ENCODE measurements at regions not wholly inside any gene's neighbourhood (a gene's known extent, or its start where the extent isn't known, plus 50 kb on each side); places are given as distances from the start of the nearest gene placed in this dataset.
A peak's percentile ranks its signal among the peaks of the same experiment; 100 is the strongest.
"Not testable (repeated sequence)": the region's sequence is repeated elsewhere in the genome, so short reads cannot be mapped to it uniquely, and the experiment has no call there.

DNA sequence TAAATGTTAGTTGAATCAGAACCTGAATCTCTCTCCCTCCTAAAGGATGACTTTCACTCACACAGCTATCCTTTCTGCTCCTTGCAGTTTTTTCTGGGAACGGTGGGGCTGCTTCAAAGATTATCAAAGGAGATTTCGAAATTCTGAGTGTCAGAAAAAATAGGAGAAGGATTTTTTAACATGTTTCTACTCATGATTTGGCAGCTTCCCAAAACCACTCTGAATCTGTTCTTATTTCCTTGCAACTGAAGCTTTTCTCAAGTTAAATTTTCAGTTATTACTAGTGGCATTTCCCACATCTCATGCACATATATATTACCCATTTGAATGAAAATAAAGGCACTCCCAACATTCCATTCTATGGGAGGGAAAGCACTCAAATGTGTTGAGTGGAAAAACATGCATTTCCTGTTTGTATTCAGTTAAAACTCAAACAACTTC lies 123.6 kb downstream of the LCA5 start:
- Histone ChIP-seq H3K4me2 (ENCODE audit: low read length) (peak overlapping the region; percentile 26), H3K4me3 (ENCODE audit: low read length) (no peak overlapping the region)

DNA sequence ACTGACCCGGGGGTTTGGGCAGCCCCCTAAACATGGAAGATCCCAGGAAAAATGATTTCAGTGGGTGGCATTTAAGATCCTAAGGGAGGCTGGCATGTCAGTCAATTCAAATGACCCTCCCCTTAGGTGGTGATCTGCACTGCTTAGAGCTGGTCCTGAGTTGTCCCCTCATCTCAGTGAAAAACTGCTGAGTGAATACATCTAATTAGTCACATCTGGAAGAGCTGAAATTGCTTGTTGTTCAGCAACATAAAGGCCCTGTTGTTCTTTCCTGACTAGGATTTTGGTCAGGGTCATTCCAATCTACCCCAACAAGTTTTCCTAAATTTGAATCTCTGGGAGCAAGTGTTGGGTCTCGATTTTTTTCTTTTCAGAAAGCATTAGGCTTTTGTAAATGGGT lies 126.4 kb downstream of the LCA5 start:
- Histone ChIP-seq H3K9ac (ENCODE audit: low read depth, low read length) (no peak overlapping the region), H3K9me3 (replicated peaks; ENCODE audit: low read length) (no peaks in the 10 kb centered on the region), H3K4me3 (ENCODE audit: low read length) (no peak overlapping the region), H3K4me1 (ENCODE audit: control insufficient read depth, insufficient read depth, low read length) (peaks cover 12% of the 10 kb centered on the region), H3K27me3 (ENCODE audit: control insufficient read depth, insufficient read depth, low read length) (no peaks in the 10 kb centered on the region), H3K4me2 (ENCODE audit: low read length) (no peak overlapping the region), H3K36me3 (ENCODE audit: insufficient read depth, low read length) (no peaks in the 10 kb centered on the region)

More for the DNA sequence above, 123.6 kb downstream of the LCA5 start:
- H3K9ac ChIP-seq (ENCODE audit: low read depth, low read length) = no peak overlapping the region
- H3K36me3 ChIP-seq (ENCODE audit: insufficient read depth, low read length) = no peaks in the 10 kb centered on the region
- H3K27me3 ChIP-seq (ENCODE audit: control insufficient read depth, insufficient read depth, low read length) = no peaks in the 10 kb centered on the region
- no peaks in the 10 kb centered on the region for H3K9me3 ChIP-seq (replicated peaks; ENCODE audit: low read length)
- H3K4me1 ChIP-seq (ENCODE audit: control insufficient read depth, insufficient read depth, low read length) = peaks cover 12% of the 10 kb centered on the region

DNA sequence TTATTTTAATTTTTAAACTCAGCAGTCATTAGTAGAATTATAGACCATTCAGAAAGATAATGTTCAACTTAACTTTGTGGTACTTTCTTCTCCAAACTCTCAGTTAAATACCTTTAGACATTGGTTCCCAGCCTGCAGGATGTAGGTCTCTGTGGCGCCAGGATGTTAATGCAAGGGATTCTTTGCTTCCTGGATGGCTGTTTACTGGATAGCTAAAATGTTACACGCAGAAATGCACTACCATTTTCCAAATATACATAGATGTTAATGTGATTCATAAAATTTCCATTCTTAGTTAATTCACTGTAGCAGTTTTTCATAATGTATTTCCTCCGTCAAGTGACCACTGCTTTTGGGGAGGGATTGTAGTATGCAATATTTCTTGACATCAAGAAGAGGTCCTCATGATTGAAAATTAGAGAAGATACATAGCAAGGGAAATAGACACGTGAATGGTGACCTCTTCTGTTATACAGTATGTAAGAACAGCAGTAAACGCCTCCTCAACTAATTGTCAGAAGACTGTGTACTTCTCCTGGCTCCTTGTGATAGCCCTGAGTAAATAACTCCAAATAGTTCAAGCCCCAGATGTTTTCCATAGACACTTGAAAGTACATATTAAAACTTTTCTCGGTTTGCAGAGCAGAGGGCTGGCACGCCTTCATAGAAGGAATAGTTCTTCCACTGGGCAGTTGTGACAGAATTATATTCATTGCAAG lies 128.8 kb downstream of the LCA5 start:
- H3K4me3 ChIP-seq (ENCODE audit: low read length) = no peak overlapping the region
- no peaks in the 10 kb centered on the region for H3K36me3 ChIP-seq (ENCODE audit: insufficient read depth, low read length)

DNA sequence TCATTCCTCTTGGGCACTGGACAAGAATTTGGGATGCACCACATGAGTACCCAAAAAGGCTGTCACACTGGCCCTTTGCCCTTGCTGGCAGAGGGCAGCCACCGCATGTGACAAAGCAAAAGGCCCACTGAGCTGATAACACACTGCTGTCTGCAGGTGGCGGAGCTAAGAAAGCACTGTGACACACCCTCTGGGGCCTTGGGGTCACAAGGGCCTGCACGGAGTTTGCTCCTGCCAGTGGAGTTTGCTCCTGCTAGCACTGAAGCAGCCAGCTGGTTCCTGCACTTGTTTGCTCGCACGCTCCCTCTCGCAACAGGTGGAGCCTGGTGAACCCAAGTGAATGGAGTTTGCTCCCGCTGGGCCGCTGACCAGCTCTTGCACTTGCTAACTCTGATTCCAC lies 132.6 kb downstream of the LCA5 start:
- no peak overlapping the region for H3K4me2 ChIP-seq (ENCODE audit: low read length)
- peaks cover 7% of the 10 kb centered on the region for H3K4me1 ChIP-seq (ENCODE audit: control insufficient read depth, insufficient read depth, low read length)
- H3K4me3 ChIP-seq (ENCODE audit: low read length) = no peak overlapping the region
- H3K27me3 ChIP-seq (ENCODE audit: control insufficient read depth, insufficient read depth, low read length) = no peaks in the 10 kb centered on the region
- H3K9me3 ChIP-seq (replicated peaks; ENCODE audit: low read length) = no peaks in the 10 kb centered on the region
- no peaks in the 10 kb centered on the region for H3K36me3 ChIP-seq (ENCODE audit: insufficient read depth, low read length)
- H3K9ac ChIP-seq (ENCODE audit: low read depth, low read length) = no peak overlapping the region

More for the DNA sequence above, 128.8 kb downstream of the LCA5 start:
- no peaks in the 10 kb centered on the region for H3K9me3 ChIP-seq (replicated peaks; ENCODE audit: low read length)
- H3K4me1 ChIP-seq (ENCODE audit: control insufficient read depth, insufficient read depth, low read length) = peaks cover 3% of the 10 kb centered on the region
- H3K27me3 ChIP-seq (ENCODE audit: control insufficient read depth, insufficient read depth, low read length) = no peaks in the 10 kb centered on the region
- H3K9ac ChIP-seq (ENCODE audit: low read depth, low read length) = no peak overlapping the region
- no peak overlapping the region for H3K4me2 ChIP-seq (ENCODE audit: low read length)

DNA sequence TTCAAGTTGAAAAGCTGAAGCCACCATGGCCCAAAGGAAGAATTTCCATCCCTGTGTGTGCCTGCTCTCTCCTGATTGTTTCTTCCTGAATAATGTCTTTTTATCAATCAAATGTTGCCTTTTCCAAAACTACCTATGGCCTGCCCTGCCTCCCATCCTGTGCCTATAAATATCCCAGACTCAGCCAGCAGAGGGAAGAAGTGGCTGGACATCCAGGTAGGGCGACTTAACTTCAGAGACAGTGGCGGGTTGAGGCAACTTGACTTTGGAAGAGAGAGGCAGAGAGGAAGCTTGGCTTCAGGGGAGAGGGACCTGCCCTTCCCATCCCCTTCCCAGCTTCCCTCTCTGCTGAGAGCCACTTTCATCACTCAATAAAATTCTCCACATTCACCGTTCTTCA lies 133.0 kb downstream of the LCA5 start:
- H3K4me3 ChIP-seq (ENCODE audit: low read length) = no peak overlapping the region
- no peaks in the 10 kb centered on the region for H3K9me3 ChIP-seq (replicated peaks; ENCODE audit: low read length)
- H3K4me1 ChIP-seq (ENCODE audit: control insufficient read depth, insufficient read depth, low read length) = peaks cover 7% of the 10 kb centered on the region
- no peaks in the 10 kb centered on the region for H3K36me3 ChIP-seq (ENCODE audit: insufficient read depth, low read length)
- no peaks in the 10 kb centered on the region for H3K27me3 ChIP-seq (ENCODE audit: control insufficient read depth, insufficient read depth, low read length)
- no peak overlapping the region for H3K9ac ChIP-seq (ENCODE audit: low read depth, low read length)
- no peak overlapping the region for H3K4me2 ChIP-seq (ENCODE audit: low read length)

DNA sequence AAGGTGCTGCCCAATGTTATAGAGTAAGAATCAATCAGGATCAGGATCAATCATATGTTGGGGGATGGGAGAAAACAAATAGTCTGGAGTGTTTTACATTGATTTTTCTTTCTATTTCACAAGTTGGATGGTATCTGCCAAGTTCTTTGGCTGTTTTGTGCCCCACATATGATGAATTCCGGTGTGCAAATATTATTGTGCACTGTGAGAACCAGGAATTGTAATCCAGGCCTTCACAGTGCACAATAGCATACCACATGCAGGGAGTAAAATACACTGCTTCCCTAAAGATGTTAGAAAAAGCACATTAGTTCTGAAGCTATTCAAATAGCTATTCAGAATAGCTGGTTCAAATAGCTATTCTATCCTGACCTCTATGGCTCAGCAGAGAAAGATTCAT lies 133.7 kb downstream of the LCA5 start:
- Histone ChIP-seq H3K4me2 (ENCODE audit: low read length) (no peak overlapping the region), H3K36me3 (ENCODE audit: insufficient read depth, low read length) (no peaks in the 10 kb centered on the region), H3K4me1 (ENCODE audit: control insufficient read depth, insufficient read depth, low read length) (peaks cover 7% of the 10 kb centered on the region), H3K4me3 (ENCODE audit: low read length) (no peak overlapping the region), H3K9ac (ENCODE audit: low read depth, low read length) (no peak overlapping the region), H3K27me3 (ENCODE audit: control insufficient read depth, insufficient read depth, low read length) (no peaks in the 10 kb centered on the region), H3K9me3 (replicated peaks; ENCODE audit: low read length) (no peaks in the 10 kb centered on the region)

DNA sequence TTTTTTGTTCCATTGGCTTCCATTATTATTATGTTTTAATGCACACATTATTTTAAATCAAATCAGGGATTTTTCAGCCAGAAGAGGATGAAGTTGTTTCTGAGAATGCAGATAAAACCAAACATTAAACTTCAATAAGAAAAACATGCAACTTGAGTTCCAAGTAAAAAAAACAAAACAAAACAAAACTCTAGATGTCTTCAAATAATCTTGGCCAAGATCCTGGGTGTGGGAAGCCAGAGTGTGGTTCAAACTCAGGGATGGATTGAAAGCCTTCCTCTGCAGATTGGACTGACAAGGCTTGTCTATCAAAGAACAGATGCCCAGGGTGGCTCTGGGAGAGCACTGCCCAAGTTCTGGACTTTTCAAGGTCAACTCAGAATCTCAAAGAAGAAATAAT lies 134.1 kb downstream of the LCA5 start:
- Histone ChIP-seq H3K27me3 (ENCODE audit: control insufficient read depth, insufficient read depth, low read length) (no peaks in the 10 kb centered on the region), H3K4me3 (ENCODE audit: low read length) (no peak overlapping the region), H3K36me3 (ENCODE audit: insufficient read depth, low read length) (no peaks in the 10 kb centered on the region), H3K4me2 (ENCODE audit: low read length) (no peak overlapping the region), H3K4me1 (ENCODE audit: control insufficient read depth, insufficient read depth, low read length) (peaks cover 7% of the 10 kb centered on the region), H3K9ac (ENCODE audit: low read depth, low read length) (no peak overlapping the region), H3K9me3 (replicated peaks; ENCODE audit: low read length) (no peaks in the 10 kb centered on the region)

DNA sequence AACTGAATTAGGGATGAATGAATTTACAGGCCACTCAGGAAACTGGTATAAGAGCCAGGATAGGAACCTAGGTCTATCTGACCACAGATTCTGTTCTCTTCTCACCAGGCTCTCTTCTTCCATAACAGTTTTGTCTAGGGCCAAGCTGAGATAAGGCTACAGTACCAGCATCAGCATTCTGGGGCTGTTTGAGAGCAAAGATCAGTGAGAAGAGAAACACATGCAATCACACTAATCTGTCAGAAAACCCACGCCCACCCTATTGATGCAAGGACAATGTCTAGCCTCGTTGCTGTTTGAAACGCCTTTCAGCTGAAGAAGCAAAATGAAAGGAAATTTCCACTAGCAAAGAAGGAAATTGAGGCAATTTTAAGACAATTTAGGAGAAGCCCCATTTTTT lies 137.7 kb downstream of the LCA5 start:
- Histone ChIP-seq H3K4me2 (ENCODE audit: low read length) (no peak overlapping the region), H3K4me1 (ENCODE audit: control insufficient read depth, insufficient read depth, low read length) (peaks cover 7% of the 10 kb centered on the region), H3K9ac (ENCODE audit: low read depth, low read length) (no peak overlapping the region), H3K36me3 (ENCODE audit: insufficient read depth, low read length) (no peaks in the 10 kb centered on the region), H3K9me3 (replicated peaks; ENCODE audit: low read length) (no peaks in the 10 kb centered on the region), H3K27me3 (ENCODE audit: control insufficient read depth, insufficient read depth, low read length) (no peaks in the 10 kb centered on the region), H3K4me3 (ENCODE audit: low read length) (no peak overlapping the region)

DNA sequence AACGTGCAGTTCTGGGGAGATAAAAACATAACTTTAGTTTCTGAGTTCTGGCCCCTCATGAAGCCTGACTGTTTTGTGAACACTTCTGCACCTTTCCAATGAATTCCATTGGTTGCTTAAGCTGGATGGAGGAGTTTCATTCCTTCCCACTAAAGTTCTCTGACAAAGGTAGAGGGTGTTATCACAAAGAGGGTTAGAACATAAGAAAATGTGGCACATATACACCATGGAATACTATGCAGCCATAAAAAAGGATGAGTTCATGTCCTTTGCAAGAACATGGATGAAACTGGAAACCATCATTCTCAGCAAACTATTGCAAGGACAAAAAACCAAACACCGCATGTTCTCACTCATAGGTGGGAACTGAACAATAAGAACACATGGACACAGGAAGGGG lies 138.6 kb downstream of the LCA5 start:
- H3K36me3 ChIP-seq (ENCODE audit: insufficient read depth, low read length); H3K9me3 ChIP-seq (replicated peaks; ENCODE audit: low read length); H3K4me2 ChIP-seq (ENCODE audit: low read length); H3K4me3 ChIP-seq (ENCODE audit: low read length); H3K27me3 ChIP-seq (ENCODE audit: control insufficient read depth, insufficient read depth, low read length); H3K9ac ChIP-seq (ENCODE audit: low read depth, low read length); H3K4me1 ChIP-seq (ENCODE audit: control insufficient read depth, insufficient read depth, low read length): not testable (repeated sequence)

DNA sequence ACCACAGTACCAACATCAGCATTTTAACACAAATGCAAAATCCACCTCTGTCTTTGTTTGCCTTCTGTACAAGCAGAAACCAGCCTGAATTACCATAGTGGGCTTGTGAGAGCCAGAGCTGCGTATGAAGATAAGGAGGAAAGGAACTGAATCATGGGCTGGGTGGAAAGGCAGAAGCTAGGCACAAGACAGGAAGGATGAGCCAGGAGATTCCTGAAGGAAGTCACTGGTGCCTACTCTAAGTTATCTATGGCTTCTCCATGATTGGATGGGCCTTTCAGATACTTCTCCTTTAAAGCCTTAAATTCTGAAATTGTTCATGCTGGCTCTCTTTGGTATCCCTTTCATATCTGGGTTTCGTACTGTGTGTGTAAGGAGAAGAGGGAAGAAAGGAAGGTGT lies 140.6 kb downstream of the LCA5 start:
- H3K9me3 ChIP-seq (replicated peaks; ENCODE audit: low read length) = no peaks in the 10 kb centered on the region
- H3K4me1 ChIP-seq (ENCODE audit: control insufficient read depth, insufficient read depth, low read length) = no peaks in the 10 kb centered on the region
- H3K4me3 ChIP-seq (ENCODE audit: low read length) = no peak overlapping the region
- H3K4me2 ChIP-seq (ENCODE audit: low read length) = no peak overlapping the region
- H3K27me3 ChIP-seq (ENCODE audit: control insufficient read depth, insufficient read depth, low read length) = no peaks in the 10 kb centered on the region
- H3K36me3 ChIP-seq (ENCODE audit: insufficient read depth, low read length) = no peaks in the 10 kb centered on the region
- no peak overlapping the region for H3K9ac ChIP-seq (ENCODE audit: low read depth, low read length)

DNA sequence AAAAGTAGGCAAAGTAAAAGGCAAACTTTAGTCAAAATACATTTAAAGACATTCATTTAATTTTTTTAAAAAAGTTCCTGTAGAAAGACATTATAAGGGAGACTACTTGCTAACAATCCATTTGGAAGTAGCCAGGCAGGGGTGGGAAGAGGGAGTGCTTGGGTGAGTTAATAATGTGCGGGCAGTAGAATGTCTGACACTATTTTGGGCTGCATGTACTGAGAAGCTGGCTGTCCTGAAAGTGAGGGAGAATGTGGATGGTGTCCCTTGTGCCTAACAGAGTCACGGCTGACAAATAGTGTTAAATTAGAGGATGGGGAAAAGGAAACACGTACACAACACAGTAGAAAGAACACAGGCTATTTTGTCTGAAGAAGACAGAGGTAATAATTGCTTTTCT lies 142.5 kb downstream of the LCA5 start:
- Histone ChIP-seq H3K27me3 (ENCODE audit: control insufficient read depth, insufficient read depth, low read length) (no peaks in the 10 kb centered on the region), H3K4me2 (ENCODE audit: low read length) (no peak overlapping the region), H3K9me3 (replicated peaks; ENCODE audit: low read length) (no peaks in the 10 kb centered on the region), H3K36me3 (ENCODE audit: insufficient read depth, low read length) (no peaks in the 10 kb centered on the region), H3K4me1 (ENCODE audit: control insufficient read depth, insufficient read depth, low read length) (no peaks in the 10 kb centered on the region), H3K9ac (ENCODE audit: low read depth, low read length) (no peak overlapping the region), H3K4me3 (ENCODE audit: low read length) (no peak overlapping the region)

DNA sequence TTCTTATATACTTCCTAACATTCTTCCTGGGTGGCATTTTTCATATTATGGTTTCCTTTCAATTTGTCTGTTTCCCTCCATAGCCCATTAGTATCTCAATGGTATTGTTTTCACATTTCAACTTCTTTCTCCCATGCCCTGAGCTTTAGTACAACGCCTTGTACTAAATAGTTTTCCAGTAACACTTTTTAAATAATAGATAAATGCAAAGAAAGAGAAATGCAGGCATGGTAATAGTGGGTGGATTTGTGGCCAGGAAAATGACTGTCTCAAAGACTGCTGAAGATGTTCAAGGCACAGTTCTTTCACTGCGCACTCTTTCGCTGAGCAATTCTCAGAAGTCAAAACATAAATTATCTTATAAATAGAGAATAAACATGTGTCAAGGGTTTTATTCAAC lies 145.1 kb downstream of the LCA5 start:
- Histone ChIP-seq H3K27me3 (ENCODE audit: control insufficient read depth, insufficient read depth, low read length) (no peaks in the 10 kb centered on the region), H3K9me3 (replicated peaks; ENCODE audit: low read length) (no peaks in the 10 kb centered on the region), H3K9ac (ENCODE audit: low read depth, low read length) (no peak overlapping the region), H3K4me1 (ENCODE audit: control insufficient read depth, insufficient read depth, low read length) (peaks cover 3% of the 10 kb centered on the region), H3K36me3 (ENCODE audit: insufficient read depth, low read length) (no peaks in the 10 kb centered on the region), H3K4me3 (ENCODE audit: low read length) (no peak overlapping the region), H3K4me2 (ENCODE audit: low read length) (no peak overlapping the region)
